ENCODE measurements at regions not wholly inside any gene's neighbourhood (a gene's known extent, or its start where the extent isn't known, plus 50 kb on each side); places are given as distances from the start of the nearest gene placed in this dataset.

- Histone ChIP-seq H3K36me3 (ENCODE audit: control insufficient read depth, insufficient read depth, low read length) (no peaks in the 10 kb centered on the region), H3K27ac (ENCODE audit: low read length) (no peak overlapping the region), H3K4me3 (ENCODE audit: low read length) (no peak overlapping the region), H3K27me3 (ENCODE audit: control insufficient read depth, insufficient read depth, low read length) (no peaks in the 10 kb centered on the region), H3K9me3 (ENCODE audit: control insufficient read depth, insufficient read depth, low read length) (no peaks in the 10 kb centered on the region), H3K4me1 (ENCODE audit: control insufficient read depth, insufficient read depth, low read length) (no peaks in the 10 kb centered on the region)
- DNase-seq, result no peak
- TF ChIP-seq CTCF (IDR thresholded peaks at IDR 0.05), result no peak
- ATAC-seq, result no peak
- H3K4me3 Mint-ChIP-seq, result no peak overlapping the region
- 91% methylated on average over 3 of the region's 3 CpGs for WGBS (ENCODE audit: insufficient coverage)
- no peak overlapping the region for H3K27ac Mint-ChIP-seq
- H3K27me3 Mint-ChIP-seq (ENCODE audit: low read depth in 2 of 2), result no peaks in the 10 kb centered on the region
- no peaks in the 10 kb centered on the region for H3K4me1 Mint-ChIP-seq
- no peaks in the 10 kb centered on the region for H3K9me3 Mint-ChIP-seq
- H3K36me3 Mint-ChIP-seq, result no peaks in the 10 kb centered on the region
- intact Hi-C loops (cut with micrococcal nuclease), result no loop called here
These were observed 62.7 kb upstream of the DOCK10 start for GRCh38 chr2:225104971-225105370.

GRCh38 chr2:225104321-225104720, 62.1 kb upstream of the DOCK10 start:
- Mint-ChIP-seq H3K27me3 (ENCODE audit: low read depth in 2 of 2) (no peaks in the 10 kb centered on the region), H3K27ac (no peak overlapping the region), H3K9me3 (no peaks in the 10 kb centered on the region), H3K4me1 (no peaks in the 10 kb centered on the region), H3K36me3 (no peaks in the 10 kb centered on the region), H3K4me3 (no peak overlapping the region)
- TF ChIP-seq CTCF (IDR thresholded peaks at IDR 0.05), result no peak
- Histone ChIP-seq H3K4me3 (ENCODE audit: low read length) (no peak overlapping the region), H3K4me1 (ENCODE audit: control insufficient read depth, insufficient read depth, low read length) (no peaks in the 10 kb centered on the region), H3K36me3 (ENCODE audit: control insufficient read depth, insufficient read depth, low read length) (no peaks in the 10 kb centered on the region), H3K27ac (ENCODE audit: low read length) (no peak overlapping the region), H3K9me3 (ENCODE audit: control insufficient read depth, insufficient read depth, low read length) (no peaks in the 10 kb centered on the region), H3K27me3 (ENCODE audit: control insufficient read depth, insufficient read depth, low read length) (no peaks in the 10 kb centered on the region)
- no peak for DNase-seq
- no CpG with 5 or more reads among the region's 1 CpG for WGBS (ENCODE audit: insufficient coverage)
- no peak for ATAC-seq
- intact Hi-C loops (cut with micrococcal nuclease), result no loop called here

GRCh38 chr2:225103737-225104141, 61.5 kb upstream of the DOCK10 start:
- DNase-seq (no peak), ATAC-seq (no peak)
- no peak overlapping the region for H3K4me3 ChIP-seq (ENCODE audit: low read length)
- no peak for TF ChIP-seq CTCF (IDR thresholded peaks at IDR 0.05)
- no peaks in the 10 kb centered on the region for H3K4me1 Mint-ChIP-seq
- H3K9me3 ChIP-seq (ENCODE audit: control insufficient read depth, insufficient read depth, low read length), result no peaks in the 10 kb centered on the region
- no peak overlapping the region for H3K4me3 Mint-ChIP-seq
- no peaks in the 10 kb centered on the region for H3K4me1 ChIP-seq (ENCODE audit: control insufficient read depth, insufficient read depth, low read length)
- H3K9me3 Mint-ChIP-seq, result no peaks in the 10 kb centered on the region
- intact Hi-C loops (cut with micrococcal nuclease), result no loop called here
- no peak overlapping the region for H3K27ac Mint-ChIP-seq
- no peak overlapping the region for H3K27ac ChIP-seq (ENCODE audit: low read length)
- 92% methylated on average over 1 of the region's 2 CpGs for WGBS (ENCODE audit: insufficient coverage)
- no peaks in the 10 kb centered on the region for H3K36me3 Mint-ChIP-seq
- no peaks in the 10 kb centered on the region for H3K36me3 ChIP-seq (ENCODE audit: control insufficient read depth, insufficient read depth, low read length)
- no peaks in the 10 kb centered on the region for H3K27me3 ChIP-seq (ENCODE audit: control insufficient read depth, insufficient read depth, low read length)
- no peaks in the 10 kb centered on the region for H3K27me3 Mint-ChIP-seq (ENCODE audit: low read depth in 2 of 2)

GRCh38 chr2:225100856-225101294, 58.6 kb upstream of the DOCK10 start:
- no peak overlapping the region for H3K4me3 ChIP-seq (ENCODE audit: low read length)
- 88% methylated on average over 1 of the region's 1 CpG for WGBS (ENCODE audit: insufficient coverage)
- no peaks in the 10 kb centered on the region for H3K36me3 Mint-ChIP-seq
- TF ChIP-seq CTCF (IDR thresholded peaks at IDR 0.05), result no peak
- no peaks in the 10 kb centered on the region for H3K27me3 Mint-ChIP-seq (ENCODE audit: low read depth in 2 of 2)
- H3K4me1 Mint-ChIP-seq, result peaks cover under 1 to 1% of the 10 kb centered on the region in 2 donors
- H3K36me3 ChIP-seq (ENCODE audit: control insufficient read depth, insufficient read depth, low read length), result no peaks in the 10 kb centered on the region
- no peaks in the 10 kb centered on the region for H3K27me3 ChIP-seq (ENCODE audit: control insufficient read depth, insufficient read depth, low read length)
- no peak overlapping the region for H3K27ac ChIP-seq (ENCODE audit: low read length)
- intact Hi-C loops (cut with micrococcal nuclease), result no loop called here
- H3K27ac Mint-ChIP-seq, result no peak overlapping the region
- no peaks in the 10 kb centered on the region for H3K9me3 Mint-ChIP-seq
- ATAC-seq, result no peak
- DNase-seq, result no peak
- no peaks in the 10 kb centered on the region for H3K9me3 ChIP-seq (ENCODE audit: control insufficient read depth, insufficient read depth, low read length)
- H3K4me3 Mint-ChIP-seq, result no peak overlapping the region
- H3K4me1 ChIP-seq (ENCODE audit: control insufficient read depth, insufficient read depth, low read length), result no peaks in the 10 kb centered on the region
